Gastrocnemius medialis (tissue), 4 donors: ENCODE measurements at regions not wholly inside any gene's neighbourhood (a gene's known extent, or its start where the extent isn't known, plus 50 kb on each side); places are given as distances from the start of the nearest gene placed in this dataset.
A peak's percentile ranks its signal among the peaks of the same experiment; 100 is the strongest.

Experiments
- ATAC-seq, 2 donors: fragments of 150-250 bp; one replicate each; pipeline ENCODE4 v1.9.1; 2016
- DNase-seq, 2 donors: peaks; one replicate each; pipeline ENCODE4 v3.0.0-alpha.2; 2019
- H3K27ac ChIP-seq, 4 donors: fragments of 200-600 bp; sonication (generic); 1 replicate in 1 of 4; 2 replicates in 3 of 4; pipeline ENCODE4 v1.5.1; 2016 to 2018; ENCODE audit warnings: mild to moderate bottlenecking in 2 of 4, moderate library complexity in 1 of 4
- H3K27me3 ChIP-seq, 3 donors: fragments of 200-600 bp; sonication (generic) in 2 of 3; 1 replicate in 1 of 3; 2 replicates in 2 of 3; pipeline versions ENCODE4 v1.5.1 to v1.6.0; 2016 to 2019; ENCODE audit warnings: mild to moderate bottlenecking in 1 of 3, moderate library complexity in 1 of 3
- H3K36me3 ChIP-seq, 2 donors: fragments of 200-600 bp; sonication (generic) in 1 of 2; one replicate each; pipeline ENCODE4 v1.5.1; 2017 to 2018
- H3K4me1 ChIP-seq, 2 donors: fragments of 200-600 bp; sonication (generic) in 1 of 2; one replicate each; pipeline ENCODE4 v1.5.1; 2016 to 2017; ENCODE audit warnings: mild to moderate bottlenecking in 2 of 2
- H3K4me3 ChIP-seq, 4 donors: fragments of 200-600 bp; sonication (generic) in 3 of 4; 1 replicate in 1 of 4; 2 replicates in 3 of 4; pipeline ENCODE4 v1.5.1; 2016 to 2019; ENCODE audit warnings: mild to moderate bottlenecking in 2 of 4
- H3K9me3 ChIP-seq, 3 donors: fragments of 200-600 bp; sonication (generic) in 2 of 3; 1 replicate in 1 of 3; 2 replicates in 2 of 3; pipeline ENCODE4 v1.5.1; 2016 to 2019
- POLR2A ChIP-seq, 2 donors: fragments of 450-650 bp; IDR thresholded peaks; one replicate each; pipeline ENCODE4 v1.6.1; 2017; ENCODE audit warnings: antibody characterized with exemption in 2 of 2, mild to moderate bottlenecking in 2 of 2, moderate library complexity in 2 of 2
- in situ Hi-C, 4 donors: fragments of 200-750 bp; cut with MboI; loops; one replicate each; pipeline versions ENCODE4 v1.15.0 to v1.8.0; 2017; ENCODE audit warnings: low sequenced_read_pairs in 4 of 4
- intact Hi-C: fragments of 100-400 bp; cut with DNase I; formaldehyde crosslinking; loops from one replicate; pipeline ENCODE4 v1.15.1; 2023; ENCODE audit warnings: low total_unique reads
- TF ChIP-seq, protein P1 (sequence below), 5 experiments: fragments of 450-650 bp in 3 of 5; fragments of 200-600 bp in 2 of 5; sonication (generic) in 2 of 5; IDR thresholded peaks in 4 of 5; conservative IDR thresholded peaks in 1 of 5; 1 replicate in 4 of 5; 2 replicates in 1 of 5; pipeline ENCODE4 v1.5.1; 2016 to 2019; ENCODE audit warnings: antibody characterized with exemption in 5 of 5, mild to moderate bottlenecking in 3 of 5, moderate library complexity in 3 of 5

GRCh38 chr7:17136126-17136525, 162.3 kb upstream of the AHR start:
- H3K27ac ChIP-seq = no peak overlapping the region
- H3K9me3 ChIP-seq = no peaks in the 10 kb centered on the region
- intact Hi-C loops = no loop called here
- TF ChIP-seq POLR2A (IDR thresholded peaks at IDR 0.05) = no peak
- H3K27me3 ChIP-seq = no peaks in the 10 kb centered on the region
- H3K36me3 ChIP-seq = no peaks in the 10 kb centered on the region
- no peak for ATAC-seq
- no peak overlapping the region for H3K4me3 ChIP-seq
- no peak for DNase-seq
- in situ Hi-C loops = no loop called here
- no peaks in the 10 kb centered on the region for H3K4me1 ChIP-seq

- intact Hi-C loops = no loop called here
- H3K4me3 ChIP-seq = no peak overlapping the region
- no peaks in the 10 kb centered on the region for H3K4me1 ChIP-seq
- no peaks in the 10 kb centered on the region for H3K27me3 ChIP-seq
- H3K36me3 ChIP-seq = no peaks in the 10 kb centered on the region
- H3K9me3 ChIP-seq = no peaks in the 10 kb centered on the region
- ATAC-seq (no peak), DNase-seq (no peak)
- H3K27ac ChIP-seq = no peak overlapping the region
- TF ChIP-seq POLR2A (IDR thresholded peaks at IDR 0.05) = no peak
- TF ChIP-seq, protein P1, sequence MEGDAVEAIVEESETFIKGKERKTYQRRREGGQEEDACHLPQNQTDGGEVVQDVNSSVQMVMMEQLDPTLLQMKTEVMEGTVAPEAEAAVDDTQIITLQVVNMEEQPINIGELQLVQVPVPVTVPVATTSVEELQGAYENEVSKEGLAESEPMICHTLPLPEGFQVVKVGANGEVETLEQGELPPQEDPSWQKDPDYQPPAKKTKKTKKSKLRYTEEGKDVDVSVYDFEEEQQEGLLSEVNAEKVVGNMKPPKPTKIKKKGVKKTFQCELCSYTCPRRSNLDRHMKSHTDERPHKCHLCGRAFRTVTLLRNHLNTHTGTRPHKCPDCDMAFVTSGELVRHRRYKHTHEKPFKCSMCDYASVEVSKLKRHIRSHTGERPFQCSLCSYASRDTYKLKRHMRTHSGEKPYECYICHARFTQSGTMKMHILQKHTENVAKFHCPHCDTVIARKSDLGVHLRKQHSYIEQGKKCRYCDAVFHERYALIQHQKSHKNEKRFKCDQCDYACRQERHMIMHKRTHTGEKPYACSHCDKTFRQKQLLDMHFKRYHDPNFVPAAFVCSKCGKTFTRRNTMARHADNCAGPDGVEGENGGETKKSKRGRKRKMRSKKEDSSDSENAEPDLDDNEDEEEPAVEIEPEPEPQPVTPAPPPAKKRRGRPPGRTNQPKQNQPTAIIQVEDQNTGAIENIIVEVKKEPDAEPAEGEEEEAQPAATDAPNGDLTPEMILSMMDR (IDR thresholded peaks at IDR 0.05 in 4 of 5, conservative IDR thresholded peaks at IDR 0.05 in 1 of 5) = no peak
- in situ Hi-C loops = no loop called here
Measured at GRCh38 chr7:17139081-17139480, 159.4 kb upstream of the AHR start.

DNA sequence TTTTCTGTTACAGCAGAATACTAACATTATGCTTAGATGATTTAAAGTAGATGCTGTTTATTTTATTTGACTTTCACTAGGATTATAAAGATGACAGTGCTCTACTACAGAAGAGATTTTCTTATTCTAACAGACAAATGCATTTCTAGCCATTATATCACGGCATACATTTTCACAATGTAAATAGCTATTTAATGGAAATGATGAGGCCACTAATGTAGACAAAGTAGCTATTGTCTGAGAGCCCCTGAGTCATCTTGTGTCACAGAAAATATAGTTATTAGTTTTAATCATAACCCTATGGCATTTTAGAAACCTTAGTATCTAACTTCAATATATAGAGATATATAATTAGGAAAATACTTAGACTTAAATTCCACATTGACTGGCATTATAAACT, 158.0 kb upstream of the AHR start:
- intact Hi-C loops (no loop called here), in situ Hi-C loops (no loop called here)
- TF ChIP-seq, protein P1 (IDR thresholded peaks at IDR 0.05 in 4 of 5, conservative IDR thresholded peaks at IDR 0.05 in 1 of 5) = no peak
- no peak for TF ChIP-seq POLR2A (IDR thresholded peaks at IDR 0.05)
- no peak overlapping the region for H3K4me3 ChIP-seq
- H3K4me1 ChIP-seq = no peaks in the 10 kb centered on the region
- H3K27ac ChIP-seq = no peak overlapping the region
- H3K36me3 ChIP-seq = no peaks in the 10 kb centered on the region
- no peaks in the 10 kb centered on the region for H3K27me3 ChIP-seq
- DNase-seq (no peak), ATAC-seq (no peak)
- H3K9me3 ChIP-seq = no peaks in the 10 kb centered on the region

GRCh38 chr7:17142831-17143541, 155.5 kb upstream of the AHR start:
- Histone ChIP-seq H3K27ac (no peak overlapping the region), H3K36me3 (no peaks in the 10 kb centered on the region), H3K4me1 (no peaks in the 10 kb centered on the region), H3K27me3 (no peaks in the 10 kb centered on the region), H3K4me3 (peak overlapping the region; percentile 24 to 46 (median 28)), H3K9me3 (no peaks in the 10 kb centered on the region)
- intact Hi-C loops = no loop called here
- in situ Hi-C loops = no loop called here
- DNase-seq = no peak
- no peak for ATAC-seq
- no peak for TF ChIP-seq POLR2A (IDR thresholded peaks at IDR 0.05)
- TF ChIP-seq, protein P1 (IDR thresholded peaks at IDR 0.05 in 4 of 5, conservative IDR thresholded peaks at IDR 0.05 in 1 of 5) = no peak

- TF ChIP-seq, protein P1 (IDR thresholded peaks at IDR 0.05 in 4 of 5, conservative IDR thresholded peaks at IDR 0.05 in 1 of 5) = no peak
- TF ChIP-seq POLR2A (IDR thresholded peaks at IDR 0.05) = no peak
- intact Hi-C loops (no loop called here), in situ Hi-C loops (no loop called here)
- no peaks in the 10 kb centered on the region for H3K36me3 ChIP-seq
- no peaks in the 10 kb centered on the region for H3K4me1 ChIP-seq
- no peak overlapping the region for H3K4me3 ChIP-seq
- DNase-seq = no peak
- H3K9me3 ChIP-seq = no peaks in the 10 kb centered on the region
- no peak overlapping the region for H3K27ac ChIP-seq
- no peak for ATAC-seq
- H3K27me3 ChIP-seq = no peaks in the 10 kb centered on the region
Measured at GRCh38 chr7:17144322-17144721, 154.1 kb upstream of the AHR start.
